Prostate gland (tissue), 2 donors: ENCODE measurements at regions not wholly inside any gene's neighbourhood (a gene's known extent, or its start where the extent isn't known, plus 50 kb on each side); places are given as distances from the start of the nearest gene placed in this dataset.

Source experiments
- DNase-seq: peaks from one replicate; pipeline ENCODE4 v3.0.0-alpha.2; 2019; ENCODE audit warnings: low spot score
- H3K27ac ChIP-seq, 2 donors: fragments of 200-600 bp; sonication (generic); 2 replicates each; pipeline ENCODE4 v1.5.1; 2017 to 2019
- H3K27me3 ChIP-seq: fragments of 200-600 bp; sonication (generic); replicated peaks from 2 replicates; pipeline ENCODE4 v1.5.1; 2019; ENCODE audit not compliant: insufficient read depth
- H3K36me3 ChIP-seq, 2 donors: fragments of 200-600 bp; sonication (generic); 1 replicate in 1 of 2; 2 replicates in 1 of 2; pipeline versions ENCODE4 v1.5.1 to v1.8.1; 2017 to 2019
- H3K4me1 ChIP-seq: fragments of 200-600 bp; sonication (generic); replicated peaks from 2 replicates; pipeline ENCODE4 v1.5.1; 2019
- H3K4me3 ChIP-seq, 2 donors: fragments of 200-600 bp; sonication (generic); 2 replicates each; pipeline ENCODE4 v1.5.1; 2017 to 2019
- H3K9me3 ChIP-seq: fragments of 200-600 bp; sonication (generic); 2 replicates; pipeline ENCODE4 v1.5.1; 2017
- POLR2A ChIP-seq: fragments of 450-650 bp; IDR thresholded peaks from one replicate; pipeline ENCODE4 v1.6.1; 2016; ENCODE audit warnings: antibody characterized with exemption, mild to moderate bottlenecking
- POLR2AphosphoS5 ChIP-seq: sonication (generic); formaldehyde crosslinking; IDR thresholded peaks from one replicate; pipeline ENCODE4 v1.6.1; 2017; ENCODE audit warnings: antibody characterized with exemption
- whole genome bisulfite sequencing: methylation state at CpG from one replicate; pipeline ENCODE4 v1.1.5; 2018; 5-methylcytosine and 5-hydroxymethylcytosine counted together
- intact Hi-C: fragments of 100-400 bp; cut with DNase I; formaldehyde crosslinking; loops from one replicate; pipeline ENCODE4 v1.14.2; 2022
- TF ChIP-seq, protein P1 (sequence below), 4 experiments: fragments of 200-600 bp in 2 of 4; fragments of 450-650 bp in 2 of 4; sonication (generic) in 2 of 4; IDR thresholded peaks; 1 replicate in 3 of 4; 2 replicates in 1 of 4; pipeline ENCODE4 v1.5.1; 2016 to 2019; ENCODE audit warnings: antibody characterized with exemption in 4 of 4, mild to moderate bottlenecking in 2 of 4, moderate library complexity in 2 of 4

DNA sequence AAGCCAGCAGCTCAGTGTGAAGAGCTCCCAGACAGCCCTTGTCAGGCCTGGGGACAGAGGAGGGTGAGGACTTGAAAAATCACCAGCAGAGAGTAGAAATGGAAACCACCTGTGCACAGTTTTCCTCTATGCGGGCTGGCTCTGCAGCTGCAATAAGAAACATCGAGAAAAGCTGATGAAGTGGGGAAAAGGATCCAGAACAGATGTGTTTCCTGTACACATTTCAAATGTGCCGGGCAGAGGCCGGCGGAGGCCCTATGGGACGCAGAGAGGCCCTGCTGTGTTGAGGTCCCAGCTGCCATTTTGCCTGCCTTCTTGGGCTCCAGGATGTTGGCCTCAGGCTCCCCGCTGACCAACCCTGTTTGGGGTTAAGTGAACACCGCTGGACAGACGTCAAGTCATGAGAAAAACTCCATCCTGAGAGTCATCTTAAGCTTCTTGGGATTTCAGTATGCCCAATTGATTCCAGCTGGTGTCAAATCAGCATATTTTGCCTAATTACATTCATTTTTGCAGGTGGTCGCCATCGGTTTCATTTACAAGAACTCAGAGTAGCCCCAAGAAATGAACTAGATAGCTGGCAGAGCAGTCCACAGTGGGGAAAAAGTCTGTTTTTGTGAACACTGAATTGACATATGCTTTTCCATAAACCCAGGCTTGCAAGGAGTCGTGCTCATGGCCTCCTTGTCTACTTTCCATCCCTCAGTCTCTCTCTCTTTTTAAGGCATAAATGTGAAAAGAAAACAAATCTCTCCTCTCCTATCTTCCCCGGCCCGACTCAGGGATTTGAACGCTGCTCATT is 150.4 kb upstream of the PHACTR3 start:
- DNase-seq: no peak
- H3K4me1 ChIP-seq: no peaks in the 10 kb centered on the region
- H3K36me3 ChIP-seq: no peaks in the 10 kb centered on the region
- TF ChIP-seq, protein P1, sequence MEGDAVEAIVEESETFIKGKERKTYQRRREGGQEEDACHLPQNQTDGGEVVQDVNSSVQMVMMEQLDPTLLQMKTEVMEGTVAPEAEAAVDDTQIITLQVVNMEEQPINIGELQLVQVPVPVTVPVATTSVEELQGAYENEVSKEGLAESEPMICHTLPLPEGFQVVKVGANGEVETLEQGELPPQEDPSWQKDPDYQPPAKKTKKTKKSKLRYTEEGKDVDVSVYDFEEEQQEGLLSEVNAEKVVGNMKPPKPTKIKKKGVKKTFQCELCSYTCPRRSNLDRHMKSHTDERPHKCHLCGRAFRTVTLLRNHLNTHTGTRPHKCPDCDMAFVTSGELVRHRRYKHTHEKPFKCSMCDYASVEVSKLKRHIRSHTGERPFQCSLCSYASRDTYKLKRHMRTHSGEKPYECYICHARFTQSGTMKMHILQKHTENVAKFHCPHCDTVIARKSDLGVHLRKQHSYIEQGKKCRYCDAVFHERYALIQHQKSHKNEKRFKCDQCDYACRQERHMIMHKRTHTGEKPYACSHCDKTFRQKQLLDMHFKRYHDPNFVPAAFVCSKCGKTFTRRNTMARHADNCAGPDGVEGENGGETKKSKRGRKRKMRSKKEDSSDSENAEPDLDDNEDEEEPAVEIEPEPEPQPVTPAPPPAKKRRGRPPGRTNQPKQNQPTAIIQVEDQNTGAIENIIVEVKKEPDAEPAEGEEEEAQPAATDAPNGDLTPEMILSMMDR (IDR thresholded peaks at IDR 0.05): no peak
- TF ChIP-seq POLR2AphosphoS5 (no peak), POLR2A (no peak)
- intact Hi-C loops: loop anchor here (2.0 kb wide), 1 partner anchor 365 kb away; no protein-coding TSS in a partner anchor
- 87% methylated on average over 15 of the region's 15 CpGs for WGBS
- H3K9me3 ChIP-seq: no peaks in the 10 kb centered on the region
- peaks cover 6% of the 10 kb centered on the region for H3K27me3 ChIP-seq
- H3K4me3 ChIP-seq: no peak overlapping the region
- H3K27ac ChIP-seq: no peak overlapping the region

DNA sequence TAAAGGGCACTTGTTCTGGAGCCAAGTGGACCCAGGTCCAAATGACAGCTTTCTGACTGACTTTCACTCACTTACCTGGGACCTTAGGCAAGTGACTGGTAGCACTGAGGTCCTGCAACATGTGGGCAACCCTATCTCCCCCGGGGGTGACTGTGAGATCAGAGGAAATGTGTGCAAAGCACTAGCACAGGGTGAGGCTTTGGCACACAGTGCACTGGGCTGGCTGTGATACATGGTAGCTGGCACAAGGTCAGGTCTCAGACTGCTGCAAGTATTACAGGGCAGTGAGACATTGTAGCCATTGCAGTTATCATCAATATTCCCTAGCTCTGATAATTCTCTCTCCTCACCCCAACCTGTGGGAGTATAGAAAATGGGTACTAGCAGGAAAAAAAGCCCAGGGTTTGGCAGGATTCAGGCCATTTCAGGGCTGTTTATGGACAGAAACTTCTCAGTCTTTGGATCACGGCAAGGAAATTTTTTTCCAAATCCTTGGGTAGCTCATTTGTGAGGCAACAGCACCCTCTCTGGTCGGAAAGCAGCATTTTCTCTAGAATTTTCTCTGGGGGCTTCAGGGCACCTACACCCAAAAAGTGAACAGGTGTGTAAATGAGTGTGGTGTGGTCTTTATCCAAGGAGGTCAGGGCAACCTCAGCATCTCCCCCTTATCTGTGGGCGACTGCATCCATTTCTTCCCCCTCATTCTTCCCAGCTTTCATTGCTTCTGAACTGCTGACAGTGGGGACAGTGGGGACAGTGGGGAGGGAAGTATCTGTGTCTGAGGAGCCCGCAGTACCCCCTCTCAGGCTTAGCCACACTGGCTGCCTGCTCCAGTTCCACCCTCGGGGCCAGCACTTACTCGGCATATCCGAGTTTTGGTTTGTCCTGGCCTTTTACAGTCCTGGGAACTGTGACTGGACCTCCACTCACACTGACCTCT is 148.7 kb upstream of the PHACTR3 start:
- no peak overlapping the region for H3K27ac ChIP-seq
- DNase-seq: peak; percentile 48
- H3K27me3 ChIP-seq: no peaks in the 10 kb centered on the region
- H3K4me1 ChIP-seq: no peaks in the 10 kb centered on the region
- no peaks in the 10 kb centered on the region for H3K9me3 ChIP-seq
- intact Hi-C loops: loop anchor here (2.0 kb wide), 2 partner anchors 367 to 585 kb away; no protein-coding TSS in a partner anchor
- 33% methylated on average over 8 of the region's 8 CpGs for WGBS
- H3K36me3 ChIP-seq: no peaks in the 10 kb centered on the region
- no peak overlapping the region for H3K4me3 ChIP-seq
- TF ChIP-seq, protein P1 (IDR thresholded peaks at IDR 0.05): peak in 3 of 4 experiments; percentile 61 to 68 (median 68)
- TF ChIP-seq POLR2A (no peak), POLR2AphosphoS5 (peak; percentile 46)

DNA sequence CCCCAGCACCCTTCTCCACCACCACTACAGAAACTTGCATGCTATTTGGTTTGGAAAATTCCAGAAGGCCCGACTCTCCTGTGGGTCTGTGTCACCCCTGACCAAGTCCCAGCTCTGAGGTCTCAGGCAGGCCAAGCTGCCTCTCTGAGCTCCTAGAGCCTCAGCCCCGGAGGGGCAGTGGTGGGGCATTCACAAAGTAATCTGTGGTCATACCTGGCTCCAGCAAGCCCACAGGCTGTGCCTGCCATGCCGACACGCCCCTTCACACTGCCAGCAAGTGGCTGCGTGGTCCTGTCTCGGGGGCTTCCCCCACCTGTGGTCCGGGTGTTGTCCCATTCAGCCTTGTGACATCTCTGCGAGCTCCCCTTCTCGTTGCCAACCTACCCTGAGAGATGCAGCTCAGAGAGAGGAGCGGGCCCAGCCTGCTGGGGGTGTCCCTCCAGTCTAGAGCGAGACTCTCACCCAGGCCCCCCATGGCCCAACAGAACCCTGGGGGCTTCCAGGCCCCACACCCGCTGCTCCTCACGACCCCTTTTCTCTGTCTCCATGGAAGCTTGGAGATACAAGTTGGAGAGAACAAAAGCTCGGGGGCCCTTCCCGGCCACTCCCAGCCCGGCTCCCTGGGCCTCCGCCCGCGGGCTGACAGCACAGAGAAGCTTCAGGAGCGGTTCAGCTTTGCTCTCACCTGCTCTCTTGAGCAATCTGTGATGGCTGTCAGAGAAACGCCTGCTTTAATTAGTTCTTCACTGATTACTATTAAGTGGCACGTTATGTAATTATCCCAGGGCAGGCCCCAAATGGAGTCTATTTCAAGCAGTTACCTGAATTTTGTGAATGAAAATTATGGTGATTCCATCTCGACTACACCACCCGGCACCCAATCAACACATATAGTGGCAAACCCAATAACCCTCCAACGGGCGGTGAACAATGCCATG is 147.7 kb upstream of the PHACTR3 start:
- Histone ChIP-seq H3K27me3 (no peaks in the 10 kb centered on the region), H3K9me3 (no peaks in the 10 kb centered on the region), H3K36me3 (no peaks in the 10 kb centered on the region), H3K4me1 (no peaks in the 10 kb centered on the region), H3K27ac (no peak overlapping the region), H3K4me3 (no peak overlapping the region)
- TF ChIP-seq POLR2AphosphoS5 (no peak), POLR2A (no peak)
- TF ChIP-seq, protein P1 (IDR thresholded peaks at IDR 0.05): no peak
- no peak for DNase-seq
- intact Hi-C loops: loop anchor here (2.0 kb wide), 1 partner anchor 586 kb away; no protein-coding TSS in a partner anchor
- 80% methylated on average over 26 of the region's 26 CpGs for WGBS

DNA sequence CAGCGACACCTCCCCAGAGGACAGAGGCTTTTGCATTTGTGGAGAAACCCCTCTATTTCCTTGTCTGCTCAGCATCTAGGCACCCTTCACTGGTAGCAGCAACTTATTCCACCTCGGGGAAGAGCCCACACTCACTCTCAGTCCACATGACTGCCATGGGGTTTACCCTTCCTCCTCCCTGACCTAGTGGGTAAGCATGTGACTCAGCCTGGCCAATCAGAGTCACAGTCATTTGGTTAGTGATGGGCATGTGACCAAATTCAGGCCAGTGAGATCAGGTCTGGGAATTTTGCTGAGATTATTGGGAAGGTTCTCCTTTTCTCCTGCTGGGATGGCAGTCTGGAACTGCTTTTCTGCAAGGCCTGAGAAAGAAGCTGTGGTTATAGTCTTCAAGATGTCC is 145.7 kb upstream of the PHACTR3 start:
- DNase-seq: no peak
- 98% methylated on average over 2 of the region's 2 CpGs for WGBS
- no peaks in the 10 kb centered on the region for H3K9me3 ChIP-seq
- TF ChIP-seq POLR2AphosphoS5 (no peak), POLR2A (no peak)
- TF ChIP-seq, protein P1 (IDR thresholded peaks at IDR 0.05): no peak
- no peaks in the 10 kb centered on the region for H3K4me1 ChIP-seq
- H3K36me3 ChIP-seq: no peaks in the 10 kb centered on the region
- intact Hi-C loops: no loop called here
- no peaks in the 10 kb centered on the region for H3K27me3 ChIP-seq
- H3K27ac ChIP-seq: no peak overlapping the region
- no peak overlapping the region for H3K4me3 ChIP-seq
